K562 (cell line): ENCODE measurements at regions not wholly inside any gene's neighbourhood (a gene's known extent, or its start where the extent isn't known, plus 50 kb on each side); places are given as distances from the start of the nearest gene placed in this dataset.

Experiments
- ATAC-seq: fragments of 200-7000 bp; cut with Tn5 transposase; 3 replicates; pipeline ENCODE4 v1.9.1; 2020; ENCODE audit warnings: moderate library complexity
- BruUV-seq: library from RNA; stranded (reverse); fragments of 400-500 nt; replicated peaks from 2 replicates; lab custom pipeline; 2021; lab: Mats Ljungman, UMichigan
- CTCF ChIA-PET: fragments of 300-600 bp; formaldehyde crosslinking; extraction: SDS; loops from one replicate; lab custom pipeline; 2021; ENCODE audit warnings: low intra/inter-chr PET ratio; lab: Yijun Ruan, JAX
- POLR2A ChIA-PET: fragments of 300-600, 350-650 bp; sonication (Branson Sonifier 250); formaldehyde crosslinking; extraction: SDS; loops from one replicate; lab custom pipeline; 2021; ENCODE audit warnings: antibody characterized with exemption, inconsistent platforms; lab: Yijun Ruan, JAX
- DNase-seq, 4 experiments: peaks; one replicate each; pipeline versions ENCODE4 v3.0.0 to v3.0.0-alpha.2; 2011 to 2018; ENCODE audit warnings: low spot score in 3 of 4, mixed read lengths in 3 of 4; ENCODE audit errors: extremely low read depth in 1 of 4
- FAIRE-seq: peaks from 2 replicates; lab custom pipeline; 2011; peaks lifted over from hg19 to GRCh38; lab: Jason Lieb, UNC
- H2AFZ ChIP-seq: 2 replicates; pipeline ENCODE4 v1.6.0; 2011; ENCODE audit warnings: low read depth, low read length, control low read depth, inconsistent platforms
- H3K27ac ChIP-seq: fragments of 200-600 bp; 3 replicates; pipeline ENCODE4 v1.8.0; 2011; ENCODE audit warnings: low read depth, mild to moderate bottlenecking, control low read depth, inconsistent platforms, low read length, moderate library complexity, mixed read lengths; ENCODE audit errors: extremely low read depth
- H3K27me3 ChIP-seq, 2 experiments: fragments of 300-600 bp in 1 of 2; 2 replicates in 1 of 2; 3 replicates in 1 of 2; pipeline versions ENCODE4 v1.6.0 to v1.8.0; 2011; ENCODE audit warnings: inconsistent platforms in 2 of 2, low read length in 2 of 2, mild to moderate bottlenecking in 1 of 2, mixed read lengths in 1 of 2, moderate library complexity in 1 of 2; ENCODE audit not compliant: control insufficient read depth in 2 of 2, insufficient read depth in 2 of 2
- H3K36me3 ChIP-seq: fragments of 300-600 bp; 3 replicates; pipeline ENCODE4 v1.8.0; 2011; ENCODE audit warnings: mild to moderate bottlenecking, low read length, inconsistent platforms; ENCODE audit not compliant: control insufficient read depth, insufficient read depth
- H3K4me1 ChIP-seq, 2 experiments: fragments of 200-600 bp in 1 of 2; replicated peaks in 1 of 2; 2 replicates in 1 of 2; 3 replicates in 1 of 2; pipeline versions ENCODE4 v1.5.1 to v1.8.0; 2011; ENCODE audit warnings: inconsistent platforms in 2 of 2, low read length in 2 of 2, mild to moderate bottlenecking in 1 of 2, mixed read lengths in 1 of 2, moderate library complexity in 1 of 2; ENCODE audit not compliant: control insufficient read depth in 2 of 2, insufficient read depth in 2 of 2
- H3K4me2 ChIP-seq: 2 replicates; pipeline ENCODE4 v1.6.1; 2011; ENCODE audit warnings: low read length, control low read depth, inconsistent platforms, mixed read lengths; ENCODE audit not compliant: insufficient read depth
- H3K4me3 ChIP-seq: fragments of 200-600 bp; sonication (generic), shearing (Covaris generic); 2 replicates; pipeline ENCODE4 v1.5.1; 2016; ENCODE audit warnings: control low read depth, inconsistent platforms
- H3K79me2 ChIP-seq: fragments of 200-600 bp; 3 replicates; pipeline ENCODE4 v1.8.0; 2011; ENCODE audit warnings: low read length, inconsistent platforms; ENCODE audit not compliant: control insufficient read depth, insufficient read depth
- H3K9ac ChIP-seq, 2 experiments: 2 replicates each; pipeline versions ENCODE4 v1.6.0 to v1.6.1; 2011; ENCODE audit warnings: low read depth in 2 of 2, low read length in 2 of 2, control low read depth in 1 of 2, inconsistent platforms in 1 of 2, mild to moderate bottlenecking in 1 of 2, mixed read lengths in 1 of 2; ENCODE audit not compliant: insufficient read depth in 1 of 2
- H3K9me1 ChIP-seq: one replicate; pipeline ENCODE4 v1.6.0; 2011; ENCODE audit warnings: inconsistent platforms, mild to moderate bottlenecking, low read length, moderate library complexity; ENCODE audit not compliant: control insufficient read depth, insufficient read depth
- H3K9me3 ChIP-seq: replicated peaks from 2 replicates; pipeline ENCODE4 v1.5.1; 2011; ENCODE audit warnings: low read depth, low read length, inconsistent platforms; ENCODE audit not compliant: control insufficient read depth, insufficient read depth
- H4K20me1 ChIP-seq: replicated peaks from 2 replicates; pipeline ENCODE4 v1.6.1; 2011; ENCODE audit warnings: low read length, inconsistent platforms, mixed read lengths; ENCODE audit not compliant: control insufficient read depth, insufficient read depth
- ARID1B ChIP-seq: fragments of 450-650 bp; IDR thresholded peaks from 2 replicates; pipeline ENCODE4 v1.6.1; 2016; ENCODE audit warnings: antibody characterized with exemption, mild to moderate bottlenecking, inconsistent platforms
- DDX20 ChIP-seq: fragments of 450-650 bp; IDR thresholded peaks from 2 replicates; pipeline ENCODE4 v1.6.1; 2016; ENCODE audit warnings: missing genetic modification characterization, low read depth, mild to moderate bottlenecking, missing compliant biosample characterization, moderate library complexity
- HDAC2 ChIP-seq: fragments of 450-650 bp; IDR thresholded peaks from 2 replicates; pipeline ENCODE4 v1.6.1; 2016; ENCODE audit warnings: mild to moderate bottlenecking
- LCOR ChIP-seq: sonication (generic); formaldehyde crosslinking; IDR thresholded peaks from 2 replicates; pipeline ENCODE4 v1.8.0; 2022; ENCODE audit warnings: mild to moderate bottlenecking, missing genetic modification reagents
- MLX ChIP-seq, 2 experiments: fragments of 450-650 bp in 1 of 2; sonication (generic) in 1 of 2; formaldehyde crosslinking; conservative IDR thresholded peaks; 2 replicates each; pipeline versions ENCODE4 v1.4.0 to v1.8.1; 2020 to 2022; ENCODE audit warnings: mild to moderate bottlenecking in 1 of 2, missing genetic modification reagents in 1 of 2
- NR2F6 ChIP-seq: fragments of 450-650 bp; formaldehyde crosslinking; IDR thresholded peaks from 2 replicates; pipeline ENCODE4 v1.4.0; 2020; ENCODE audit warnings: mild to moderate bottlenecking
- XRCC4 ChIP-seq: IDR thresholded peaks from one replicate; pipeline ENCODE4 v1.6.1; 2011; ENCODE audit not compliant: insufficient read depth, insufficient read length; ENCODE audit errors: extremely low read depth
- WGBS: fragments of 100-300 bp; shearing (Covaris generic); methylation state at CpG from one replicate; pipeline ENCODE4 v1.1.6; 2016; ENCODE audit warnings: low coverage, mixed read lengths; ENCODE audit not compliant: insufficient coverage; ENCODE audit errors: missing lambda C conversion rate; 5-methylcytosine and 5-hydroxymethylcytosine counted together
- in situ Hi-C: fragments of 300-500 bp; cut with MboI; formaldehyde crosslinking; loops from 4 replicates; pipeline ENCODE4 v1.15.0; 2018; ENCODE audit warnings: inconsistent platforms, mixed read lengths
- intact Hi-C: fragments of 100-400 bp; cut with micrococcal nuclease; formaldehyde crosslinking; loops from 2 replicates; pipeline ENCODE4 v1.14.2; 2022
- TF ChIP-seq, protein P1 (sequence below): sonication (generic); formaldehyde crosslinking; IDR thresholded peaks from 2 replicates; pipeline ENCODE4 v1.8.1; 2023; ENCODE audit warnings: mild to moderate bottlenecking, missing genetic modification reagents

DNA sequence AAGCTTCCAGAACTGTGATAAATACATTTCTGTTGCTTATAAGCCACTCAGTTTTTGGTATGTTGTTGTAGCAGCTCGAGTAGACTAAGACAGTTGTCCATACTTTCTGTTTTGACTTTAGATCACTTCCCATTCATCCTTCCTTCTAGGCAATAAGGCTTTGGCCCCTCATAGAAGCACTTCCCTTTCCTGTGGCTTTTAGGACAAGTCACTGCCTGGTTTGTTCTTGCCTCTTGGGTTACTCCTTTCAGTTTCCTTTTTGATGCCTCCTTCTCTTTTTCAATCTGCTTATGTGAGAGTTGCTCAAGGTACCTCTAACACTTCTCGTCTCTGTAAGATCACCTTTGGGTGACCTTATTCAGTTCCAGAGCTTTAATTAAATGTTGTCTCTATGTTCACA lies 72.4 kb upstream of the NTRK2 start (continued):
- TF ChIP-seq, protein P1, sequence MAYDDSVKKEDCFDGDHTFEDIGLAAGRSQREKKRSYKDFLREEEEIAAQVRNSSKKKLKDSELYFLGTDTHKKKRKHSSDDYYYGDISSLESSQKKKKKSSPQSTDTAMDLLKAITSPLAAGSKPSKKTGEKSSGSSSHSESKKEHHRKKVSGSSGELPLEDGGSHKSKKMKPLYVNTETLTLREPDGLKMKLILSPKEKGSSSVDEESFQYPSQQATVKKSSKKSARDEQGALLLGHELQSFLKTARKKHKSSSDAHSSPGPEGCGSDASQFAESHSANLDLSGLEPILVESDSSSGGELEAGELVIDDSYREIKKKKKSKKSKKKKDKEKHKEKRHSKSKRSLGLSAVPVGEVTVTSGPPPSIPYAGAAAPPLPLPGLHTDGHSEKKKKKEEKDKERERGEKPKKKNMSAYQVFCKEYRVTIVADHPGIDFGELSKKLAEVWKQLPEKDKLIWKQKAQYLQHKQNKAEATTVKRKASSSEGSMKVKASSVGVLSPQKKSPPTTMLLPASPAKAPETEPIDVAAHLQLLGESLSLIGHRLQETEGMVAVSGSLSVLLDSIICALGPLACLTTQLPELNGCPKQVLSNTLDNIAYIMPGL (CRISPR knock-in tag) = no peak

GRCh38 chr9:84598921-84599636 lies 70.5 kb upstream of the NTRK2 start:
- WGBS = 2% methylated on average over 5 of the region's 6 CpGs
- H3K27ac ChIP-seq = no peak overlapping the region
- intact Hi-C loops = no loop called here
- POLR2A ChIA-PET = no interaction called here
- DNase-seq = no peak
- no peak overlapping the region for H2AFZ ChIP-seq
- no peaks in the 10 kb centered on the region for H3K79me2 ChIP-seq
- ATAC-seq = no peak
- CTCF ChIA-PET = no interaction called here
- no TSS peak for BruUV-seq
- H3K9ac ChIP-seq = no peak overlapping the region
- no peaks in the 10 kb centered on the region for H3K9me1 ChIP-seq
- no peaks in the 10 kb centered on the region for H4K20me1 ChIP-seq
- FAIRE-seq = no peak
- TF ChIP-seq MLX (CRISPR knock-in tag; conservative IDR thresholded peaks at IDR 0.05) = no peak
- no peak for TF ChIP-seq DDX20
- TF ChIP-seq NR2F6 = no peak
- TF ChIP-seq XRCC4 = no peak
- no peak for TF ChIP-seq HDAC2
- no peak for TF ChIP-seq LCOR (CRISPR knock-in tag)
- TF ChIP-seq ARID1B = no peak
- no peaks in the 10 kb centered on the region for H3K4me1 ChIP-seq
- H3K9me3 ChIP-seq = no peaks in the 10 kb centered on the region
- no peaks in the 10 kb centered on the region for H3K27me3 ChIP-seq
- H3K4me2 ChIP-seq = no peak overlapping the region
- in situ Hi-C loops = no loop called here
- no peaks in the 10 kb centered on the region for H3K36me3 ChIP-seq
- H3K4me3 ChIP-seq = no peak overlapping the region
